PFSK-1 (cell line): ENCODE measurements at regions not wholly inside any gene's neighbourhood (a gene's known extent, or its start where the extent isn't known, plus 50 kb on each side); places are given as distances from the start of the nearest gene placed in this dataset.

Experiments
- FOXP2 ChIP-seq: optimal IDR thresholded peaks from 2 replicates; pipeline ENCODE3; 2011; ENCODE audit warnings: borderline replicate concordance, control low read depth, inconsistent platforms; ENCODE audit not compliant: insufficient read depth; ENCODE audit errors: extremely low read length, extremely low read depth
- POLR2AphosphoS5 ChIP-seq: IDR thresholded peaks from 2 replicates; pipeline ENCODE4 v1.6.1; 2012; ENCODE audit warnings: low read depth, mild to moderate bottlenecking, control low read depth, low read length, moderate library complexity
- REST ChIP-seq, 2 experiments: IDR thresholded peaks; 2 replicates each; pipeline versions ENCODE4 v1.6.1 to v1.8.0; 2011 to 2012; ENCODE audit warnings: low read depth in 2 of 2, low read length in 2 of 2, control low read depth in 1 of 2, inconsistent platforms in 1 of 2, mild to moderate bottlenecking in 1 of 2, moderate library complexity in 1 of 2; ENCODE audit not compliant: insufficient read depth in 1 of 2
- SIN3A ChIP-seq: IDR thresholded peaks from 2 replicates; pipeline ENCODE4 v1.6.1; 2012; ENCODE audit warnings: mild to moderate bottlenecking, low read length, moderate library complexity, borderline replicate concordance; ENCODE audit not compliant: insufficient read depth
- TAF1 ChIP-seq: IDR thresholded peaks from 2 replicates; pipeline ENCODE4 v1.6.1; 2012; ENCODE audit warnings: low read length, control low read depth, borderline replicate concordance; ENCODE audit not compliant: insufficient read depth

- no peak for TF ChIP-seq POLR2AphosphoS5
- TF ChIP-seq SIN3A, result no peak
- no peak for TF ChIP-seq REST (IDR thresholded peaks at IDR 0.05; ENCODE audit: insufficient read depth in 1 of 2, low read depth in 2 of 2, low read length in 2 of 2)
- no peak for TF ChIP-seq FOXP2
- no peak for TF ChIP-seq TAF1
These were observed 60.1 kb upstream of the GALNT15 start for GRCh38 chr3:16114429-16114828.

- no peak for TF ChIP-seq SIN3A
- no peak for TF ChIP-seq TAF1
- TF ChIP-seq REST (IDR thresholded peaks at IDR 0.05; ENCODE audit: insufficient read depth in 1 of 2, low read depth in 2 of 2, low read length in 2 of 2), result no peak
- no peak for TF ChIP-seq POLR2AphosphoS5
- TF ChIP-seq FOXP2, result no peak
These were observed 59.5 kb upstream of the GALNT15 start for GRCh38 chr3:16114930-16115329.

GRCh38 chr3:16118396-16118795 is 56.1 kb upstream of the GALNT15 start:
- TF ChIP-seq POLR2AphosphoS5 (no peak), FOXP2 (no peak), TAF1 (no peak), SIN3A (no peak), REST (IDR thresholded peaks at IDR 0.05; ENCODE audit: insufficient read depth in 1 of 2, low read depth in 2 of 2, low read length in 2 of 2) (no peak)

- TF ChIP-seq REST (IDR thresholded peaks at IDR 0.05; ENCODE audit: insufficient read depth in 1 of 2, low read depth in 2 of 2, low read length in 2 of 2), result no peak
- no peak for TF ChIP-seq TAF1
- no peak for TF ChIP-seq FOXP2
- no peak for TF ChIP-seq SIN3A
These were observed 54.6 kb upstream of the GALNT15 start for GRCh38 chr3:16119887-16120286.

- TF ChIP-seq SIN3A (no peak), REST (IDR thresholded peaks at IDR 0.05; ENCODE audit: insufficient read depth in 1 of 2, low read depth in 2 of 2, low read length in 2 of 2) (no peak), POLR2AphosphoS5 (no peak), FOXP2 (no peak), TAF1 (no peak)
These were observed 53.1 kb upstream of the GALNT15 start for GRCh38 chr3:16121391-16121790.
